OCI-LY1 (cell line): ENCODE measurements at regions not wholly inside any gene's neighbourhood (a gene's known extent, or its start where the extent isn't known, plus 50 kb on each side); places are given as distances from the start of the nearest gene placed in this dataset.

Source experiments
- H2AFZ ChIP-seq: fragments of 200-600 bp; sonication (generic), shearing (Covaris generic); 2 replicates; pipeline ENCODE4 v1.6.0; 2014; ENCODE audit warnings: antibody characterized with exemption, mild to moderate bottlenecking, low read length
- H3F3A ChIP-seq: fragments of 200-600 bp; sonication (generic), shearing (Covaris generic); 2 replicates; pipeline ENCODE4 v1.6.0; 2014; ENCODE audit warnings: mild to moderate bottlenecking, antibody characterized with exemption, low read length, moderate library complexity; ENCODE audit not compliant: insufficient read depth
- H3K27ac ChIP-seq: fragments of 200-600 bp; sonication (generic); 2 replicates; pipeline ENCODE4 v1.5.1; 2014; ENCODE audit warnings: low read length, mixed run types, mild to moderate bottlenecking, low read depth; ENCODE audit not compliant: poor library complexity, severe bottlenecking
- H3K27me3 ChIP-seq: fragments of 200-600 bp; sonication (generic); 2 replicates; pipeline ENCODE4 v1.6.0; 2014; ENCODE audit warnings: antibody characterized with exemption, mild to moderate bottlenecking, low read length, moderate library complexity; ENCODE audit not compliant: insufficient read depth
- H3K36me3 ChIP-seq: fragments of 200-600 bp; sonication (generic); 2 replicates; pipeline ENCODE4 v1.6.1; 2014; ENCODE audit warnings: mild to moderate bottlenecking, antibody characterized with exemption, low read length, moderate library complexity, mixed read lengths; ENCODE audit not compliant: insufficient read depth
- H3K4me1 ChIP-seq: fragments of 200-600 bp; sonication (generic); 2 replicates; pipeline ENCODE4 v1.5.1; 2014; ENCODE audit warnings: mild to moderate bottlenecking, low read length, moderate library complexity; ENCODE audit not compliant: insufficient read depth, severe bottlenecking
- H3K4me2 ChIP-seq: fragments of 200-600 bp; sonication (generic), shearing (Covaris generic); 2 replicates; pipeline ENCODE4 v1.6.1; 2014; ENCODE audit warnings: low read length
- H3K4me3 ChIP-seq: fragments of 200-600 bp; sonication (generic); 2 replicates; pipeline ENCODE4 v1.5.1; 2014; ENCODE audit warnings: low read length, low read depth, mild to moderate bottlenecking, mixed read lengths; ENCODE audit not compliant: poor library complexity, severe bottlenecking
- H3K79me2 ChIP-seq: fragments of 200-600 bp; shearing (Covaris generic); 2 replicates; pipeline ENCODE4 v1.6.1; 2016; ENCODE audit warnings: mixed run types, low read length, mixed read lengths; ENCODE audit not compliant: insufficient read depth
- H3K9ac ChIP-seq: fragments of 200-600 bp; sonication (generic), shearing (Covaris generic); 2 replicates; pipeline ENCODE4 v1.6.1; 2014; ENCODE audit warnings: mild to moderate bottlenecking, low read length, mixed read lengths
- H3K9me2 ChIP-seq: fragments of 200-600 bp; sonication (generic), shearing (Covaris generic); 2 replicates; pipeline ENCODE4 v1.6.1; 2014; ENCODE audit warnings: low read depth, mild to moderate bottlenecking, low read length, mixed read lengths
- H3K9me3 ChIP-seq: fragments of 200-600 bp; shearing (Covaris generic); 2 replicates; pipeline ENCODE4 v1.6.1; 2014; ENCODE audit warnings: low read length, mixed read lengths
- H4K20me1 ChIP-seq: fragments of 200-600 bp; sonication (generic), shearing (Covaris generic); 2 replicates; pipeline ENCODE4 v1.6.0; 2016; ENCODE audit warnings: mild to moderate bottlenecking, low read length; ENCODE audit not compliant: insufficient read depth
- EZH2 ChIP-seq: fragments of 200-600 bp; sonication (generic), shearing (Covaris generic); IDR thresholded peaks from 2 replicates; pipeline ENCODE4 v1.8.0; 2017; ENCODE audit warnings: borderline replicate concordance, mixed run types, mild to moderate bottlenecking, antibody characterized with exemption, low read length, moderate library complexity, mixed read lengths
- TF ChIP-seq, protein P1 (sequence below): fragments of 200-600 bp; sonication (generic), shearing (Covaris generic); IDR thresholded peaks from 2 replicates; pipeline ENCODE4 v1.5.1; 2017; ENCODE audit warnings: mild to moderate bottlenecking, antibody characterized with exemption, low read length, moderate library complexity, mixed read lengths

DNA sequence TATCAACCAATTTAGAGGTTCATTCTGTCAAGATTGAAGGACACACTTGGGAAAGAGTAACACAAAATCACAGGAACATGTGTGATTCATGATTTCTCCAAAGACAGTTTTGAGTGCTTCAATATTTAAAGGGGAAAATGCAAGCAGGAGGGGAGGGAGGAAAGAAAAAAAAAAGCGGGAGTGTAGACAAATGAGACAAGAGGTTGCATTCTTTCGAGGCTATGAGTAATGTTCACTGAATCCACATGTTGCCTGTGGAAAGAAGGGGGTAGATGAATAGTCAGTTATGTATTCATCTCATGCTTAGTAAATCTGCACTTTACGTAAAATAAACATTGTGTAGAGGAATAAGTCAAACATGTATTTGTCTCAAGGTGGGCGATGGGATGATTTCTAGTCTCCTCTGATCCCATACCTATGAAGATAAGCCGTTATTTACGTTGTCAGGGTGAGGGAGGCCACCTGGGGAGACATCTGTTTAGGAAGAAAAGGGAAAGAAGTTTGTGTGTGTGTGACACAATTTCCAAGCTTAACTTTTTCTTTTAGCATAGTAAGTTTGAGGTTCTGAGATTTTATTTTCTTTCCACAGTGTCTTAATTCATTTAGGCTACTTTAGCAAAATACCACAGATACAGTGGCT, 211.0 kb upstream of the ZC3H15 start:
- no peaks in the 10 kb centered on the region for H3K9me3 ChIP-seq
- H3K9ac ChIP-seq, result no peak overlapping the region
- H3K4me2 ChIP-seq, result no peak overlapping the region
- no peaks in the 10 kb centered on the region for H3K4me1 ChIP-seq
- no peaks in the 10 kb centered on the region for H4K20me1 ChIP-seq
- no peaks in the 10 kb centered on the region for H3K9me2 ChIP-seq
- no peaks in the 10 kb centered on the region for H3K36me3 ChIP-seq
- no peaks in the 10 kb centered on the region for H3F3A ChIP-seq
- H3K27me3 ChIP-seq, result no peaks in the 10 kb centered on the region
- TF ChIP-seq, protein P1, sequence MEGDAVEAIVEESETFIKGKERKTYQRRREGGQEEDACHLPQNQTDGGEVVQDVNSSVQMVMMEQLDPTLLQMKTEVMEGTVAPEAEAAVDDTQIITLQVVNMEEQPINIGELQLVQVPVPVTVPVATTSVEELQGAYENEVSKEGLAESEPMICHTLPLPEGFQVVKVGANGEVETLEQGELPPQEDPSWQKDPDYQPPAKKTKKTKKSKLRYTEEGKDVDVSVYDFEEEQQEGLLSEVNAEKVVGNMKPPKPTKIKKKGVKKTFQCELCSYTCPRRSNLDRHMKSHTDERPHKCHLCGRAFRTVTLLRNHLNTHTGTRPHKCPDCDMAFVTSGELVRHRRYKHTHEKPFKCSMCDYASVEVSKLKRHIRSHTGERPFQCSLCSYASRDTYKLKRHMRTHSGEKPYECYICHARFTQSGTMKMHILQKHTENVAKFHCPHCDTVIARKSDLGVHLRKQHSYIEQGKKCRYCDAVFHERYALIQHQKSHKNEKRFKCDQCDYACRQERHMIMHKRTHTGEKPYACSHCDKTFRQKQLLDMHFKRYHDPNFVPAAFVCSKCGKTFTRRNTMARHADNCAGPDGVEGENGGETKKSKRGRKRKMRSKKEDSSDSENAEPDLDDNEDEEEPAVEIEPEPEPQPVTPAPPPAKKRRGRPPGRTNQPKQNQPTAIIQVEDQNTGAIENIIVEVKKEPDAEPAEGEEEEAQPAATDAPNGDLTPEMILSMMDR, result no peak
- no peak for TF ChIP-seq EZH2
- no peaks in the 10 kb centered on the region for H3K79me2 ChIP-seq
- H2AFZ ChIP-seq, result no peak overlapping the region
- H3K4me3 ChIP-seq, result no peak overlapping the region
- H3K27ac ChIP-seq, result no peak overlapping the region

GRCh38 chr2:186276909-186277308, 209.2 kb upstream of the ZC3H15 start:
- Histone ChIP-seq H3K4me2 (no peak overlapping the region), H2AFZ (no peak overlapping the region), H3K9me2 (no peaks in the 10 kb centered on the region), H4K20me1 (no peaks in the 10 kb centered on the region), H3F3A (no peaks in the 10 kb centered on the region), H3K79me2 (no peaks in the 10 kb centered on the region), H3K27ac (no peak overlapping the region), H3K4me3 (no peak overlapping the region), H3K36me3 (no peaks in the 10 kb centered on the region), H3K9ac (no peak overlapping the region), H3K27me3 (no peaks in the 10 kb centered on the region), H3K9me3 (no peaks in the 10 kb centered on the region), H3K4me1 (no peaks in the 10 kb centered on the region)
- TF ChIP-seq, protein P1, result no peak

GRCh38 chr2:186281726-186282125, 204.3 kb upstream of the ZC3H15 start:
- Histone ChIP-seq H3K4me2 (no peak overlapping the region), H3F3A (no peaks in the 10 kb centered on the region), H3K27me3 (no peaks in the 10 kb centered on the region), H3K27ac (no peak overlapping the region), H3K36me3 (no peaks in the 10 kb centered on the region), H3K4me3 (no peak overlapping the region), H3K9me3 (no peaks in the 10 kb centered on the region), H2AFZ (no peak overlapping the region), H4K20me1 (no peaks in the 10 kb centered on the region), H3K79me2 (no peaks in the 10 kb centered on the region), H3K4me1 (no peaks in the 10 kb centered on the region), H3K9ac (no peak overlapping the region), H3K9me2 (no peaks in the 10 kb centered on the region)
- TF ChIP-seq EZH2, result no peak
- TF ChIP-seq, protein P1, result no peak
